ENCODE measurements at regions not wholly inside any gene's neighbourhood (a gene's known extent, or its start where the extent isn't known, plus 50 kb on each side); places are given as distances from the start of the nearest gene placed in this dataset.

GRCh38 chr5:155678371-155678770, 648.6 kb upstream of the SGCD start:
- H3K4me3 ChIP-seq (ENCODE audit: low read depth, low read length): no peak overlapping the region
- TF ChIP-seq CTCF (conservative IDR thresholded peaks at IDR 0.05; ENCODE audit: low read depth, low read length): no peak
- DNase-seq (ENCODE audit: low read depth): no peak

- no peak for TF ChIP-seq CTCF (conservative IDR thresholded peaks at IDR 0.05; ENCODE audit: low read depth, low read length)
These were observed 647.4 kb upstream of the SGCD start for GRCh38 chr5:155679530-155679929.

GRCh38 chr5:155684417-155684816, 642.5 kb upstream of the SGCD start:
- H3K4me3 ChIP-seq (ENCODE audit: low read depth, low read length): no peak overlapping the region
- TF ChIP-seq CTCF (conservative IDR thresholded peaks at IDR 0.05; ENCODE audit: low read depth, low read length): no peak
- no peak for DNase-seq (ENCODE audit: low read depth)

More at GRCh38 chr5:155679530-155679929, 647.4 kb upstream of the SGCD start:
- DNase-seq (ENCODE audit: low read depth): no peak
- no peak overlapping the region for H3K4me3 ChIP-seq (ENCODE audit: low read depth, low read length)

GRCh38 chr5:155686131-155686530, 640.8 kb upstream of the SGCD start:
- no peak for DNase-seq (ENCODE audit: low read depth)
- no peak overlapping the region for H3K4me3 ChIP-seq (ENCODE audit: low read depth, low read length)
- no peak for TF ChIP-seq CTCF (conservative IDR thresholded peaks at IDR 0.05; ENCODE audit: low read depth, low read length)

- no peak for TF ChIP-seq CTCF (conservative IDR thresholded peaks at IDR 0.05; ENCODE audit: low read depth, low read length)
- DNase-seq (ENCODE audit: low read depth): no peak
These were observed 637.6 kb upstream of the SGCD start for GRCh38 chr5:155689406-155689805.

GRCh38 chr5:155696362-155696761, 630.6 kb upstream of the SGCD start:
- DNase-seq (ENCODE audit: low read depth): no peak
- no peak for TF ChIP-seq CTCF (conservative IDR thresholded peaks at IDR 0.05; ENCODE audit: low read depth, low read length)
- H3K4me3 ChIP-seq (ENCODE audit: low read depth, low read length): no peak overlapping the region

More at GRCh38 chr5:155689406-155689805, 637.6 kb upstream of the SGCD start:
- no peak overlapping the region for H3K4me3 ChIP-seq (ENCODE audit: low read depth, low read length)

- H3K4me3 ChIP-seq (ENCODE audit: low read depth, low read length): no peak overlapping the region
- TF ChIP-seq CTCF (conservative IDR thresholded peaks at IDR 0.05; ENCODE audit: low read depth, low read length): no peak
- no peak for DNase-seq (ENCODE audit: low read depth)
These were observed 629.7 kb upstream of the SGCD start for GRCh38 chr5:155697236-155697635.

All from choroid plexus epithelial cell (primary cell).